ENCODE measurements at regions not wholly inside any gene's neighbourhood (a gene's known extent, or its start where the extent isn't known, plus 50 kb on each side); places are given as distances from the start of the nearest gene placed in this dataset.

DNA sequence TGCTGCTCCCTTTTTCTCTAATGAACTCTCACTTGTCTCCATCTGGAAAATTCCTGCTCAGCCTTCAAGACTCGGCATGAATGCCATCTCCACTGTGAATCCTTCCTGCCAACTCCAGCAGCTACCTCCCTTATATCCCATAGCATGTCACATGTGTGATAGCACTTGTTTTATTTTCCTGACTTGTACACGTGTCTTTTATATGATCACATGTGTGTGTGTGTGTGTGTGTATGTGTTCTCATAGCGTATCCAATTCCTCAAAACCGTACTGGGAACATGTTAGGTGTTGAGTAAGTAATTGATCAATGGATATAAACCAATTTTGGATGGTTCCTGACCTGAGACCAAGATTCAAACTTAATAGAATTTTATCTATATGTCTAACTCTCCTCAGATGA lies 1107.7 kb downstream of the GALC start:
- TF ChIP-seq POLR2A (IDR thresholded peaks at IDR 0.05; ENCODE audit: extremely low read depth, insufficient read length) (no peak), CTCF (IDR thresholded peaks at IDR 0.05; ENCODE audit: low read depth, low read length) (no peak), MYC (IDR thresholded peaks at IDR 0.05; ENCODE audit: low read depth, low read length) (no peak), MAX (IDR thresholded peaks at IDR 0.05; ENCODE audit: low read depth, low read length) (no peak)
- DNase-seq (ENCODE audit: low read depth): no peak
- H3K4me3 ChIP-seq (ENCODE audit: low read depth, low read length): no peak overlapping the region

GRCh38 chr14:86884498-86884897 lies 1108.5 kb downstream of the GALC start:
- TF ChIP-seq CTCF (IDR thresholded peaks at IDR 0.05; ENCODE audit: low read depth, low read length) (no peak), POLR2A (IDR thresholded peaks at IDR 0.05; ENCODE audit: extremely low read depth, insufficient read length) (no peak), MYC (IDR thresholded peaks at IDR 0.05; ENCODE audit: low read depth, low read length) (no peak), MAX (IDR thresholded peaks at IDR 0.05; ENCODE audit: low read depth, low read length) (no peak)
- DNase-seq (ENCODE audit: low read depth): no peak
- H3K4me3 ChIP-seq (ENCODE audit: low read depth, low read length): no peak overlapping the region

GRCh38 chr14:86882818-86883217 lies 1110.2 kb downstream of the GALC start:
- no peak for TF ChIP-seq MAX (IDR thresholded peaks at IDR 0.05; ENCODE audit: low read depth, low read length)
- no peak for TF ChIP-seq MYC (IDR thresholded peaks at IDR 0.05; ENCODE audit: low read depth, low read length)
- no peak for TF ChIP-seq POLR2A (IDR thresholded peaks at IDR 0.05; ENCODE audit: extremely low read depth, insufficient read length)
- no peak for TF ChIP-seq CTCF (IDR thresholded peaks at IDR 0.05; ENCODE audit: low read depth, low read length)

GRCh38 chr14:86865934-86866333 lies 1127.0 kb downstream of the GALC start:
- no peak overlapping the region for H3K4me3 ChIP-seq (ENCODE audit: low read depth, low read length)
- no peak for TF ChIP-seq MAX (IDR thresholded peaks at IDR 0.05; ENCODE audit: low read depth, low read length)
- no peak for TF ChIP-seq MYC (IDR thresholded peaks at IDR 0.05; ENCODE audit: low read depth, low read length)
- TF ChIP-seq CTCF (IDR thresholded peaks at IDR 0.05; ENCODE audit: low read depth, low read length): no peak
- TF ChIP-seq POLR2A (IDR thresholded peaks at IDR 0.05; ENCODE audit: extremely low read depth, insufficient read length): no peak
- DNase-seq (ENCODE audit: low read depth): no peak

More at GRCh38 chr14:86882818-86883217, 1110.2 kb downstream of the GALC start:
- no peak overlapping the region for H3K4me3 ChIP-seq (ENCODE audit: low read depth, low read length)
- DNase-seq (ENCODE audit: low read depth): no peak

DNA sequence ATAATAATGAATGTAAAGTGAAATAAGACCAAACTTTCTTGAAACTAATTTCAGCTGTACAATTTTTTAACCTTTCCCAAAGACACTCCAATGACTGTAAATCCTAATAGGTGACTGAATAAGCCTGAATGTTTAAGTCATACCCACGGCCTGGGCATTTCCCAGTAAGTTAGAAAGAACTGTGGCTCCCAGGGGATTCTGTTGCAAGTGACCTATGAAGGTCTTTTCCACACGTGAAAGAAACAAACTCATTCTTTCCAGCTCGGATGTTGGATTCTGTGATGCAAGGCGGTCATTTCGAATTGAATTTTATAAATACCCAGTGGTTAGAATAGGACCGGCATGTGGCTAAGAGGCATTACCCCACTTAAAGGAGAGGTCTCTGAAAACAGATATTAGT lies 1134.4 kb downstream of the GALC start:
- DNase-seq (ENCODE audit: low read depth): no peak
- H3K4me3 ChIP-seq (ENCODE audit: low read depth, low read length): no peak overlapping the region
- TF ChIP-seq MAX (IDR thresholded peaks at IDR 0.05; ENCODE audit: low read depth, low read length): no peak
- TF ChIP-seq MYC (IDR thresholded peaks at IDR 0.05; ENCODE audit: low read depth, low read length): no peak
- TF ChIP-seq CTCF (IDR thresholded peaks at IDR 0.05; ENCODE audit: low read depth, low read length): no peak
- no peak for TF ChIP-seq POLR2A (IDR thresholded peaks at IDR 0.05; ENCODE audit: extremely low read depth, insufficient read length)

- DNase-seq (ENCODE audit: low read depth): no peak
- H3K4me3 ChIP-seq (ENCODE audit: low read depth, low read length): no peak overlapping the region
- TF ChIP-seq MYC (IDR thresholded peaks at IDR 0.05; ENCODE audit: low read depth, low read length) (no peak), CTCF (IDR thresholded peaks at IDR 0.05; ENCODE audit: low read depth, low read length) (no peak), MAX (IDR thresholded peaks at IDR 0.05; ENCODE audit: low read depth, low read length) (no peak), POLR2A (IDR thresholded peaks at IDR 0.05; ENCODE audit: extremely low read depth, insufficient read length) (no peak)
Observed at GRCh38 chr14:86858031-86858430, 1135.0 kb downstream of the GALC start.

All from NB4 (cell line).